ENCODE measurements at regions not wholly inside any gene's neighbourhood (a gene's known extent, or its start where the extent isn't known, plus 50 kb on each side); places are given as distances from the start of the nearest gene placed in this dataset.

DNA sequence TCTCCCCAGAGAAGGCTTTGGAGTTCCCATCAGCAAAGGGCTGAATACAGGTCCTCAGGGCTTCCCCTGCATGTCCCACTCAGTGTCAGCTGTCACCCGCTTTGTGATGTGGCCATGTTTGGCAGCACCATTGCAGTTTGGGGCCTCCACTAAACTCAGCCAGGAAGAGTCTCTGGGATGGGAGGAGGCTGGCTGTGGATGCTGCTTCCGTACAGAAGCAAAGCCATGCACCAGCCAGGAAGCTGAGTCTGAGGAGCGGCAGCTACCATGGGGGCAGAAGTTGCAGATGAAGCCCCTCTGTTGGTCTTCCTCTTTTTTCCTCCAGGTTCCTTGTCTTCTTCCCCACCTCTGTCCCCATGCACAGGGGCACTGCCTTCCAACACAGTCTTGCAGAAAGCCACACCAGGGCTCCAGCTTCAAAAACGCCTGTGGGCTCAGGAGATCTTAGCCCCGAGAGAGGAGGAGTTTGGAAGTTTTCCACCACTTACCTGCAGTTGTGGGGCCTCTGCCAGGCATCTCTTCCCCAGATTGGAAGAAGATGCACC lies 416.8 kb downstream of the NPHP4 start:
- no peaks in the 10 kb centered on the region for H3K4me1 ChIP-seq
- intact Hi-C loops (cut with DNase I; ENCODE audit: low total_unique reads): no loop called here
- H3K27ac ChIP-seq: no peak overlapping the region
- H3K9me3 ChIP-seq: no peaks in the 10 kb centered on the region
- TF ChIP-seq POLR2A (IDR thresholded peaks at IDR 0.05): no peak
- TF ChIP-seq, protein P1, sequence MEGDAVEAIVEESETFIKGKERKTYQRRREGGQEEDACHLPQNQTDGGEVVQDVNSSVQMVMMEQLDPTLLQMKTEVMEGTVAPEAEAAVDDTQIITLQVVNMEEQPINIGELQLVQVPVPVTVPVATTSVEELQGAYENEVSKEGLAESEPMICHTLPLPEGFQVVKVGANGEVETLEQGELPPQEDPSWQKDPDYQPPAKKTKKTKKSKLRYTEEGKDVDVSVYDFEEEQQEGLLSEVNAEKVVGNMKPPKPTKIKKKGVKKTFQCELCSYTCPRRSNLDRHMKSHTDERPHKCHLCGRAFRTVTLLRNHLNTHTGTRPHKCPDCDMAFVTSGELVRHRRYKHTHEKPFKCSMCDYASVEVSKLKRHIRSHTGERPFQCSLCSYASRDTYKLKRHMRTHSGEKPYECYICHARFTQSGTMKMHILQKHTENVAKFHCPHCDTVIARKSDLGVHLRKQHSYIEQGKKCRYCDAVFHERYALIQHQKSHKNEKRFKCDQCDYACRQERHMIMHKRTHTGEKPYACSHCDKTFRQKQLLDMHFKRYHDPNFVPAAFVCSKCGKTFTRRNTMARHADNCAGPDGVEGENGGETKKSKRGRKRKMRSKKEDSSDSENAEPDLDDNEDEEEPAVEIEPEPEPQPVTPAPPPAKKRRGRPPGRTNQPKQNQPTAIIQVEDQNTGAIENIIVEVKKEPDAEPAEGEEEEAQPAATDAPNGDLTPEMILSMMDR (IDR thresholded peaks at IDR 0.05): no peak
- H3K4me3 ChIP-seq: no peak overlapping the region
- 71 to 82% methylated on average over 5 of the region's 5 CpGs for WGBS, 2 donors
- H3K27me3 ChIP-seq: no peaks in the 10 kb centered on the region
- H3K36me3 ChIP-seq (ENCODE audit: low read depth, missing control alignments): no peaks in the 10 kb centered on the region
- DNase-seq: no peak

DNA sequence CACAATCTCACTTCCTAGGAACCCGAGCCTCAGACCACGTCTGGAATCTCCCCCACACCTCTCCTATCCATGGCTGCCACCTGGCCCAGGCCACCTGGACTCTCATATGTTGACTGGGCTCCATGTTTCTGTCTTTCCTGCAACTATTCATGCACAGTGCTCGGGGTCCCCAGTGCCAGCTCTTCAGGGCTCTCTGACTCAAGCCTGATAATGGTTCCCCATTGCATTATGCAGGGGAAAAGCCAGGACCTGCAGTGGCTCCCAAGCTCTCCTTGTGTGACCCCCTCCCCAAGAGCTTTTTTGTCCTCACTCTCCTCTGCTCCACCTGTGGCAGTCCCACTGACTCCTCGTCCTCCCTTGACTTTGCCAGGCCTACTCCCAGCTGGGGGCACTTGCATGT lies 417.6 kb downstream of the NPHP4 start:
- H3K27me3 ChIP-seq: no peaks in the 10 kb centered on the region
- H3K36me3 ChIP-seq (ENCODE audit: low read depth, missing control alignments): no peaks in the 10 kb centered on the region
- H3K4me3 ChIP-seq: no peak overlapping the region
- DNase-seq: no peak
- intact Hi-C loops (cut with DNase I; ENCODE audit: low total_unique reads): no loop called here
- no peak for TF ChIP-seq POLR2A (IDR thresholded peaks at IDR 0.05)
- TF ChIP-seq, protein P1 (IDR thresholded peaks at IDR 0.05): no peak
- no peaks in the 10 kb centered on the region for H3K9me3 ChIP-seq
- no peaks in the 10 kb centered on the region for H3K4me1 ChIP-seq
- H3K27ac ChIP-seq: no peak overlapping the region
- 54 to 61% methylated on average over 4 of the region's 4 CpGs for WGBS, 2 donors

DNA sequence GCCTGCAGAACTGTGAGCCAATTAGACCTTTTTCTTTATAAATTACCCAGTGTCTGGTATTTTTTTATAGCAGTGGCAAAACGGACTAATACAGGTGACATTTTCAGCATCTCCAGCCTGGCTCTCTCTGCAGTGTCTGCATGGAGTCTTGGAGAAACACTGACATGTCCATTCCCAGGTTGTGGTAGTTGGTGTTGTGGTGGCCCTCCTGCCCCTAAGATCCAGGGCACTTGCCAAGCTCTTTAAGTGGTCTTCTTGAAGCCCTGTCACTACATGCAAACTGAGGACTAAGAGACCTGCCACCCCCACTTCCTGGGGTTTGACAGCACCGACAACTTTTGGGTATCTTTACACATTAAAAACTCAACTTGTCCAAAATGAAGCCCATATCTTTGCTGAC lies 419.4 kb downstream of the NPHP4 start:
- DNase-seq: no peak
- Histone ChIP-seq H3K4me1 (no peaks in the 10 kb centered on the region), H3K4me3 (no peak overlapping the region), H3K36me3 (ENCODE audit: low read depth, missing control alignments) (no peaks in the 10 kb centered on the region), H3K27ac (no peak overlapping the region), H3K27me3 (no peaks in the 10 kb centered on the region), H3K9me3 (no peaks in the 10 kb centered on the region)
- no peak for TF ChIP-seq POLR2A (IDR thresholded peaks at IDR 0.05)
- TF ChIP-seq, protein P1 (IDR thresholded peaks at IDR 0.05): no peak
- intact Hi-C loops (cut with DNase I; ENCODE audit: low total_unique reads): no loop called here
- 68 to 86% methylated on average over 2 of the region's 2 CpGs for WGBS, 2 donors

DNA sequence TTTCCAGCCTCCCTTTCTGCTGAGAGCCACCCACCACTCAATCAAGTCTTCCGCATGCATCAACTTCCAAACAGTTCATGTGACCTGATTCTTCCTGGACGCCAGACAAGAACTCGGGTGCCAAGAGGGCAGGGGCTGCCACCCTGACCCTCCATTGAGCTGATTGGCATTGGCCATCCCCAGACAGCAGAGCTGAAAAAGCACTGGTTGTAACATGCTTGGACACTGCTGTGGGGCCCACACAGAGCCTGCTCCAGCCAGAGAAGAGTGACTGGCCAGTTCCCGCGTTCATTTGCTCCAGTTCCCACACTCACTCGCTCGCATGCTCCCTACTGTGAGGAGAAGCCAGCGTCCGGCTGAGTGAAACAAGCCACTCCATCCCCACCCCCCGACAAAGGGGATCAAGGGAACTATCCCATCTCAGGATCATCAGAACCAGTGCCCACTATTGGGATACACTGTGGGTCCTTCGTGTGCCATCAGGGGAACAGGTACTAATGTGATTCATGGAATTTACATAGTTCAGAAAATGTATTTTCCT lies 420.3 kb downstream of the NPHP4 start:
- H3K4me3 ChIP-seq: no peak overlapping the region
- no peak for DNase-seq
- WGBS, 2 donors: 84 to 85% methylated on average over 8 to 11 of the region's 11 CpGs
- no peaks in the 10 kb centered on the region for H3K9me3 ChIP-seq
- no peaks in the 10 kb centered on the region for H3K4me1 ChIP-seq
- no peak for TF ChIP-seq POLR2A (IDR thresholded peaks at IDR 0.05)
- TF ChIP-seq, protein P1 (IDR thresholded peaks at IDR 0.05): no peak
- no peak overlapping the region for H3K27ac ChIP-seq
- no peaks in the 10 kb centered on the region for H3K36me3 ChIP-seq (ENCODE audit: low read depth, missing control alignments)
- intact Hi-C loops (cut with DNase I; ENCODE audit: low total_unique reads): no loop called here
- H3K27me3 ChIP-seq: no peaks in the 10 kb centered on the region

DNA sequence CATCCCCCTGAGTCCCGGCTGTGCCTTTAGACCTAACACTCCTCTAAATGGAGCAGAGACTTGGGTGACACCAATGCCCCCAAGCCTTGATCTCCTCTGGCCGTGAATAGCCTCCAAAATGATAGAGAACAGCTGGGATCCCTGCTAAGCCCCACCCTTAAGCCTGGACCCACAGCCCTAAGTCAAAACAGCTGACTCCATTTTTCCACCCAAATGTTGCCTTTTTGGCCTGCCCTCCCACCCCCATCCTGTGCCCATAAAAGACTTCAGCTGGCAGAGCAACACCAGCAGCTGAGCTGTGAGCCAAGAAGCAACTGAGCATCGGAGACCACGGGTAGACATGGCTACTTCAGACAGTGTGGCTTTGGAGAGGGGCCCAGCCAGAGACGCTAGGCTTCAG lies 420.8 kb downstream of the NPHP4 start:
- DNase-seq: no peak
- WGBS, 2 donors: 74 to 90% methylated on average over 5 of the region's 5 CpGs
- H3K4me3 ChIP-seq: no peak overlapping the region
- no peak overlapping the region for H3K27ac ChIP-seq
- no peaks in the 10 kb centered on the region for H3K36me3 ChIP-seq (ENCODE audit: low read depth, missing control alignments)
- TF ChIP-seq, protein P1 (IDR thresholded peaks at IDR 0.05): no peak
- no peak for TF ChIP-seq POLR2A (IDR thresholded peaks at IDR 0.05)
- no peaks in the 10 kb centered on the region for H3K4me1 ChIP-seq
- intact Hi-C loops (cut with DNase I; ENCODE audit: low total_unique reads): no loop called here
- H3K27me3 ChIP-seq: no peaks in the 10 kb centered on the region
- no peaks in the 10 kb centered on the region for H3K9me3 ChIP-seq
